PC-3 (cell line): ENCODE measurements at regions not wholly inside any gene's neighbourhood (a gene's known extent, or its start where the extent isn't known, plus 50 kb on each side); places are given as distances from the start of the nearest gene placed in this dataset.

Experiments
- ATAC-seq: fragments of 200-7000 bp; cut with Tn5 transposase; 2 replicates; pipeline ENCODE4 v1.9.1; 2020; ENCODE audit warnings: mild to moderate bottlenecking, moderate library complexity
- BruUV-seq: library from RNA; stranded (reverse); fragments of 400-500 nt; replicated peaks from 2 replicates; lab custom pipeline; 2021; lab: Mats Ljungman, UMichigan
- CTCF ChIA-PET: fragments of 300-600 bp; sonication (Branson Sonifier 250); formaldehyde crosslinking; loops from one replicate; lab custom pipeline; 2022; ENCODE audit warnings: antibody characterized with exemption; lab: Charles Lee
- POLR2A ChIA-PET: fragments of 300-600 bp; sonication (Branson Sonifier 250); formaldehyde crosslinking; loops from one replicate; lab custom pipeline; 2022; ENCODE audit warnings: antibody characterized with exemption; ENCODE audit not compliant: unreplicated experiment; lab: Charles Lee
- DNase-seq: peaks from one replicate; pipeline ENCODE4 v3.0.0-alpha.2; 2015
- H2AFZ ChIP-seq: fragments of 300-600 bp; sonication (generic); 2 replicates; pipeline ENCODE4 v1.6.0; 2016; ENCODE audit warnings: antibody characterized with exemption, low read length
- H3F3A ChIP-seq: fragments of 300-600 bp; sonication (generic); one replicate; pipeline ENCODE4 v1.6.0; 2017; ENCODE audit warnings: antibody characterized with exemption, low read length, control low read depth, mild to moderate bottlenecking; ENCODE audit not compliant: unreplicated experiment
- H3K27ac ChIP-seq: fragments of 300-600 bp; sonication (generic); 2 replicates; pipeline ENCODE4 v1.5.1; 2016; ENCODE audit warnings: mild to moderate bottlenecking, low read length
- H3K27me3 ChIP-seq: fragments of 300-600 bp; sonication (generic); 2 replicates; pipeline ENCODE4 v1.6.1; 2016; ENCODE audit warnings: low read length, mixed read lengths
- H3K36me3 ChIP-seq: fragments of 300-600 bp; sonication (generic); 2 replicates; pipeline ENCODE4 v1.6.1; 2016; ENCODE audit warnings: low read depth, mixed run types, low read length, mixed read lengths
- H3K4me1 ChIP-seq: fragments of 300-600 bp; sonication (generic); 2 replicates; pipeline ENCODE4 v1.5.1; 2016; ENCODE audit warnings: low read length; ENCODE audit not compliant: insufficient read depth
- H3K4me2 ChIP-seq: fragments of 300-600 bp; sonication (generic); 2 replicates; pipeline ENCODE4 v1.6.0; 2016; ENCODE audit warnings: low read length
- H3K4me3 ChIP-seq: fragments of 300-600 bp; sonication (generic); 2 replicates; pipeline ENCODE4 v1.5.1; 2016; ENCODE audit warnings: mild to moderate bottlenecking, low read length, mixed read lengths
- H3K79me2 ChIP-seq: fragments of 300-600 bp; sonication (generic); 2 replicates; pipeline ENCODE4 v1.6.1; 2017; ENCODE audit warnings: low read length, mixed read lengths
- H3K9ac ChIP-seq: fragments of 300-600 bp; sonication (generic); 2 replicates; pipeline ENCODE4 v1.6.0; 2016; ENCODE audit warnings: mild to moderate bottlenecking, low read length
- H3K9me2 ChIP-seq: fragments of 300-600 bp; sonication (generic); replicated peaks from 2 replicates; pipeline ENCODE4 v1.6.1; 2016; ENCODE audit warnings: mixed run types, low read length, mixed read lengths
- H3K9me3 ChIP-seq: fragments of 300-600 bp; sonication (generic); 2 replicates; pipeline ENCODE4 v1.6.1; 2016; ENCODE audit warnings: low read length, mixed read lengths
- H4K20me1 ChIP-seq: fragments of 300-600 bp; sonication (generic); 2 replicates; pipeline ENCODE4 v1.6.1; 2016; ENCODE audit warnings: low read length, mixed read lengths
- CTCF ChIP-seq: fragments of 300-600 bp; sonication (generic); conservative IDR thresholded peaks from 2 replicates; pipeline ENCODE4 v1.5.1; 2017; ENCODE audit warnings: antibody characterized with exemption, low read depth, mild to moderate bottlenecking, low read length
- EZH2 ChIP-seq: fragments of 300-600 bp; sonication (generic); IDR thresholded peaks from one replicate; pipeline ENCODE4 v1.6.1; 2017; ENCODE audit warnings: antibody characterized with exemption, mild to moderate bottlenecking, low read length; ENCODE audit not compliant: unreplicated experiment
- EZH2phosphoT487 ChIP-seq: fragments of 300-600 bp; sonication (generic); IDR thresholded peaks from 2 replicates; pipeline ENCODE4 v1.6.1; 2018; ENCODE audit warnings: mild to moderate bottlenecking, antibody characterized with exemption, low read length, borderline replicate concordance
- intact Hi-C: fragments of 100-400 bp; cut with micrococcal nuclease; formaldehyde crosslinking; loops from 2 replicates; pipeline ENCODE4 v1.9.0; 2023

- Histone ChIP-seq H3K4me2 (no peak overlapping the region), H3K36me3 (no peaks in the 10 kb centered on the region), H3K9me2 (no peaks in the 10 kb centered on the region), H3K9me3 (no peaks in the 10 kb centered on the region), H3K4me1 (no peaks in the 10 kb centered on the region), H4K20me1 (no peaks in the 10 kb centered on the region), H3K27ac (no peak overlapping the region), H3K9ac (no peak overlapping the region), H3K4me3 (no peak overlapping the region), H3K27me3 (no peaks in the 10 kb centered on the region), H3F3A (no peaks in the 10 kb centered on the region), H3K79me2 (no peaks in the 10 kb centered on the region), H2AFZ (no peak overlapping the region)
- BruUV-seq = no TSS peak
- intact Hi-C loops = loop anchor here (2.0 to 5.0 kb wide), 3 partner anchors 64 to 508 kb away; no protein-coding TSS in a partner anchor
- CTCF ChIA-PET = interaction anchor here (0.5 to 2.0 kb wide), 5 partner anchors 24 to 516 kb away, joined by 3 to 9 read pairs (median 4); no protein-coding TSS in a partner anchor
- POLR2A ChIA-PET = no interaction called here
- DNase-seq = no peak
- ATAC-seq = no peak
- TF ChIP-seq EZH2phosphoT487 (no peak), CTCF (no peak), EZH2 (no peak)
These were observed 161.7 kb downstream of the SPTSSA start for GRCh38 chr14:34300330-34300729.

- POLR2A ChIA-PET = no interaction called here
These were observed 162.7 kb downstream of the SPTSSA start for GRCh38 chr14:34299360-34299759.

More at GRCh38 chr14:34299360-34299759, 162.7 kb downstream of the SPTSSA start:
- no peak overlapping the region for H3K27ac ChIP-seq
- no peak overlapping the region for H3K9ac ChIP-seq
- intact Hi-C loops = no loop called here
- DNase-seq (no peak), ATAC-seq (no peak)
- H3K79me2 ChIP-seq = no peaks in the 10 kb centered on the region
- BruUV-seq = no TSS peak
- no peak overlapping the region for H3K4me2 ChIP-seq
- H3K4me1 ChIP-seq = no peaks in the 10 kb centered on the region
- CTCF ChIA-PET = no interaction called here
- H3K9me2 ChIP-seq = no peaks in the 10 kb centered on the region
- TF ChIP-seq EZH2 (no peak), EZH2phosphoT487 (no peak), CTCF (no peak)
- H3K27me3 ChIP-seq = no peaks in the 10 kb centered on the region
- H3F3A ChIP-seq = no peaks in the 10 kb centered on the region
- no peaks in the 10 kb centered on the region for H4K20me1 ChIP-seq
- H3K9me3 ChIP-seq = no peaks in the 10 kb centered on the region
- no peak overlapping the region for H3K4me3 ChIP-seq
- H3K36me3 ChIP-seq = no peaks in the 10 kb centered on the region
- no peak overlapping the region for H2AFZ ChIP-seq
